Endothelial cell of umbilical vein (primary cell): ENCODE measurements at regions not wholly inside any gene's neighbourhood (a gene's known extent, or its start where the extent isn't known, plus 50 kb on each side); places are given as distances from the start of the nearest gene placed in this dataset.

Source experiments
- BruUV-seq: library from RNA; stranded (reverse); fragments of 400-500 nt; replicated peaks from 2 replicates; lab custom pipeline; 2021; lab: Mats Ljungman, UMichigan
- CTCF ChIA-PET: fragments of 300-600, 350-600 bp; sonication (Branson Sonifier 250); formaldehyde crosslinking; loops from one replicate; lab custom pipeline; 2021; ENCODE audit warnings: antibody characterized with exemption, inconsistent platforms; lab: Charles Lee
- POLR2A ChIA-PET: fragments of 300-600, 350-600 bp; sonication (Branson Sonifier 250); formaldehyde crosslinking; loops from one replicate; lab custom pipeline; 2021; ENCODE audit warnings: antibody characterized with exemption, inconsistent platforms; lab: Charles Lee
- DNase-seq: peaks from one replicate; pipeline ENCODE4 v3.0.0-alpha.2; 2011; ENCODE audit warnings: low read depth, low spot score
- FAIRE-seq: peaks from 2 replicates; lab custom pipeline; 2011; peaks lifted over from hg19 to GRCh38; lab: Jason Lieb, UNC
- H2AFZ ChIP-seq: 2 replicates; pipeline ENCODE4 v1.6.0; 2012; ENCODE audit warnings: low read depth, low read length, control low read depth, inconsistent platforms
- H3K27ac ChIP-seq: 2 replicates; pipeline ENCODE4 v1.5.1; 2011; ENCODE audit warnings: low read depth, mild to moderate bottlenecking, control low read depth, low read length, moderate library complexity; ENCODE audit not compliant: insufficient read depth
- H3K27me3 ChIP-seq, 2 experiments: 2 replicates each; pipeline versions ENCODE4 v1.6.0 to v1.6.1; 2011; ENCODE audit warnings: low read length in 2 of 2, mixed read lengths in 1 of 2; ENCODE audit not compliant: control insufficient read depth in 2 of 2, insufficient read depth in 2 of 2
- H3K36me3 ChIP-seq, 2 experiments: 2 replicates in 1 of 2; 3 replicates in 1 of 2; pipeline ENCODE4 v1.5.1; 2011; ENCODE audit warnings: low read length in 2 of 2, mild to moderate bottlenecking in 1 of 2, moderate library complexity in 1 of 2; ENCODE audit not compliant: control insufficient read depth in 2 of 2, insufficient read depth in 2 of 2; ENCODE audit errors: extremely low read depth in 1 of 2
- H3K4me1 ChIP-seq: 3 replicates; pipeline ENCODE4 v1.5.1; 2011; ENCODE audit warnings: mild to moderate bottlenecking, low read length; ENCODE audit not compliant: control insufficient read depth, insufficient read depth; ENCODE audit errors: extremely low read depth
- H3K4me2 ChIP-seq: 2 replicates; pipeline ENCODE4 v1.6.1; 2011; ENCODE audit warnings: low read length, control low read depth, mixed read lengths; ENCODE audit not compliant: insufficient read depth
- H3K4me3 ChIP-seq, 3 experiments: fragments of 200-600 bp in 1 of 3; sonication (generic), shearing (Covaris generic) in 1 of 3; replicated peaks in 1 of 3; 2 replicates each; pipeline ENCODE4 v1.5.1; 2011 to 2016; ENCODE audit warnings: control low read depth in 3 of 3, low read length in 3 of 3, mild to moderate bottlenecking in 2 of 3, inconsistent platforms in 1 of 3, low read depth in 1 of 3, moderate library complexity in 1 of 3; ENCODE audit not compliant: insufficient read depth in 1 of 3
- H3K79me2 ChIP-seq: 2 replicates; pipeline ENCODE4 v1.6.0; 2012; ENCODE audit warnings: low read length, inconsistent platforms; ENCODE audit not compliant: control insufficient read depth, insufficient read depth
- H3K9ac ChIP-seq: replicated peaks from 2 replicates; pipeline ENCODE3; 2011; ENCODE audit warnings: low read length, control low read depth; ENCODE audit not compliant: insufficient read depth; ENCODE audit errors: extremely low read depth
- H3K9me1 ChIP-seq: replicated peaks from 3 replicates; pipeline ENCODE4 v1.6.0; 2011; ENCODE audit warnings: mild to moderate bottlenecking, low read length; ENCODE audit not compliant: control insufficient read depth, insufficient read depth; ENCODE audit errors: extremely low read depth
- H3K9me3 ChIP-seq: replicated peaks from 2 replicates; pipeline ENCODE4 v1.5.1; 2012; ENCODE audit warnings: low read length, inconsistent platforms; ENCODE audit not compliant: control insufficient read depth, insufficient read depth
- H4K20me1 ChIP-seq: replicated peaks from 2 replicates; pipeline ENCODE3; 2011; ENCODE audit warnings: mild to moderate bottlenecking, low read length; ENCODE audit not compliant: control insufficient read depth, insufficient read depth; ENCODE audit errors: extremely low read depth
- CTCF ChIP-seq, 2 donors: IDR thresholded peaks; 1 replicate in 1 of 2; 2 replicates in 1 of 2; pipeline ENCODE4 v1.5.1; 2011; ENCODE audit warnings: low read length in 2 of 2, mild to moderate bottlenecking in 2 of 2, moderate library complexity in 2 of 2, control low read depth in 1 of 2, inconsistent platforms in 1 of 2, low read depth in 1 of 2; ENCODE audit not compliant: insufficient read depth in 1 of 2; ENCODE audit errors: extremely low read depth in 1 of 2
- EZH2 ChIP-seq: IDR thresholded peaks from 2 replicates; pipeline ENCODE4 v1.6.1; 2012; ENCODE audit warnings: borderline replicate concordance, low read depth, mild to moderate bottlenecking, moderate library complexity, low read length, inconsistent platforms; ENCODE audit not compliant: severe bottlenecking
- FOS ChIP-seq: IDR thresholded peaks from 2 replicates; pipeline ENCODE4 v1.6.1; 2011; ENCODE audit warnings: mild to moderate bottlenecking, low read length, moderate library complexity, borderline replicate concordance; ENCODE audit not compliant: insufficient read depth
- GATA2 ChIP-seq: IDR thresholded peaks from 2 replicates; pipeline ENCODE4 v1.7.0; 2011; ENCODE audit warnings: low read depth, mild to moderate bottlenecking, moderate library complexity, mixed read lengths, low read length; ENCODE audit not compliant: insufficient read length, insufficient read depth
- JUN ChIP-seq: IDR thresholded peaks from 2 replicates; pipeline ENCODE4 v1.6.1; 2011; ENCODE audit warnings: borderline replicate concordance, low read depth; ENCODE audit not compliant: insufficient read length, insufficient read depth
- MYC ChIP-seq: IDR thresholded peaks from one replicate; pipeline ENCODE4 v1.6.1; 2011; ENCODE audit warnings: mild to moderate bottlenecking, low read depth, low read length
- POLR2A ChIP-seq: IDR thresholded peaks from 2 replicates; pipeline ENCODE4 v1.6.1; 2012; ENCODE audit warnings: low read depth, mild to moderate bottlenecking, control low read depth, low read length
- POLR2AphosphoS5 ChIP-seq: IDR thresholded peaks from 2 replicates; pipeline ENCODE4 v1.6.1; 2012; ENCODE audit warnings: low read depth, mild to moderate bottlenecking, control low read depth, low read length, moderate library complexity; ENCODE audit not compliant: insufficient read depth
- dilution Hi-C: fragments of 300-500 bp; cut with MboI; formaldehyde crosslinking; loops from one replicate; pipeline ENCODE4 v1.15.0; 2019; ENCODE audit warnings: low sequenced_read_pairs; ENCODE audit not compliant: extremely low pct_ligation_motif_present
- intact Hi-C: fragments of 100-400 bp; cut with micrococcal nuclease; formaldehyde crosslinking; loops from one replicate; pipeline ENCODE4 v1.10.0; 2022
- TF ChIP-seq, protein P1 (sequence below): IDR thresholded peaks from 2 replicates; pipeline ENCODE4 v1.6.1; 2011; ENCODE audit not compliant: insufficient read depth, insufficient read length

GRCh38 chr20:62585461-62585970 is 56.8 kb upstream of the SLCO4A1 start:
- H3K79me2 ChIP-seq = no peaks in the 10 kb centered on the region
- BruUV-seq = no TSS peak
- dilution Hi-C loops = no loop called here
- POLR2A ChIA-PET = no interaction called here
- FAIRE-seq (no peak), DNase-seq (no peak)
- H3K36me3 ChIP-seq = no peaks in the 10 kb centered on the region
- H3K9me1 ChIP-seq = no peaks in the 10 kb centered on the region
- H3K4me3 ChIP-seq = no peak overlapping the region
- no peak overlapping the region for H3K4me2 ChIP-seq
- no peak overlapping the region for H3K27ac ChIP-seq
- no peak overlapping the region for H2AFZ ChIP-seq
- TF ChIP-seq FOS (no peak), JUN (no peak)
- H4K20me1 ChIP-seq = no peaks in the 10 kb centered on the region
- intact Hi-C loops = no loop called here
- H3K27me3 ChIP-seq = peaks cover 4 to 8% of the 10 kb centered on the region in 2 experiments
- no peaks in the 10 kb centered on the region for H3K9me3 ChIP-seq
- CTCF ChIA-PET = interaction anchor here (1.3 to 1.5 kb wide), 2 partner anchors 18 to 31 kb away, joined by 3 to 4 read pairs; no protein-coding TSS in a partner anchor
- no peak overlapping the region for H3K9ac ChIP-seq
- H3K4me1 ChIP-seq = peaks cover 14% of the 10 kb centered on the region

GRCh38 chr20:62586799-62587198 is 55.5 kb upstream of the SLCO4A1 start:
- TF ChIP-seq JUN (no peak), EZH2 (no peak), MYC (no peak), POLR2AphosphoS5 (no peak), CTCF (IDR thresholded peaks at IDR 0.05; ENCODE audit: extremely low read depth in 1 of 2, insufficient read depth in 1 of 2, low read depth in 1 of 2, low read length in 2 of 2) (no peak), GATA2 (no peak), POLR2A (no peak), FOS (no peak)
- TF ChIP-seq, protein P1, sequence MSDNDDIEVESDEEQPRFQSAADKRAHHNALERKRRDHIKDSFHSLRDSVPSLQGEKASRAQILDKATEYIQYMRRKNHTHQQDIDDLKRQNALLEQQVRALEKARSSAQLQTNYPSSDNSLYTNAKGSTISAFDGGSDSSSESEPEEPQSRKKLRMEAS = no peak
- BruUV-seq = no TSS peak
- no peak overlapping the region for H3K4me3 ChIP-seq
- no peak overlapping the region for H3K27ac ChIP-seq
- peaks cover 4 to 8% of the 10 kb centered on the region in 2 experiments for H3K27me3 ChIP-seq
- H3K9me1 ChIP-seq = no peaks in the 10 kb centered on the region
- ChIA-PET CTCF (interaction anchor here (1.5 kb wide), 1 partner anchor 17 kb away, joined by 4 read pairs; no protein-coding TSS in a partner anchor), POLR2A (no interaction called here)
- no peaks in the 10 kb centered on the region for H3K36me3 ChIP-seq
- FAIRE-seq (no peak), DNase-seq (no peak)
- H2AFZ ChIP-seq = no peak overlapping the region
- H3K9ac ChIP-seq = no peak overlapping the region
- H3K4me2 ChIP-seq = no peak overlapping the region
- H3K9me3 ChIP-seq = no peaks in the 10 kb centered on the region
- dilution Hi-C loops (no loop called here), intact Hi-C loops (no loop called here)
- peaks cover 17% of the 10 kb centered on the region for H3K4me1 ChIP-seq
- no peaks in the 10 kb centered on the region for H4K20me1 ChIP-seq
- no peaks in the 10 kb centered on the region for H3K79me2 ChIP-seq
